ENCODE measurements at regions not wholly inside any gene's neighbourhood (a gene's known extent, or its start where the extent isn't known, plus 50 kb on each side); places are given as distances from the start of the nearest gene placed in this dataset.

- TF ChIP-seq ZNF449 (tag by site-specific recombination; IDR thresholded peaks at IDR 0.05) = no peak
Observed at GRCh38 chr18:14928396-14928795, 180.4 kb downstream of the ANKRD30B start (continued).

GRCh38 chr18:14930076-14930475, 182.1 kb downstream of the ANKRD30B start:
- TF ChIP-seq OSR2 (tag by site-specific recombination; IDR thresholded peaks at IDR 0.05) = no peak
- TF ChIP-seq SCRT2 (tag by site-specific recombination; IDR thresholded peaks at IDR 0.05) = no peak
- no peak for TF ChIP-seq ZNF629 (tag by site-specific recombination; IDR thresholded peaks at IDR 0.05)
- TF ChIP-seq ZNF473 (tag by site-specific recombination; IDR thresholded peaks at IDR 0.05) = no peak
- no peak for TF ChIP-seq ZNF830 (tag by site-specific recombination; IDR thresholded peaks at IDR 0.05; ENCODE audit: low read depth)
- no peaks in the 10 kb centered on the region for H3K36me3 ChIP-seq (ENCODE audit: control insufficient read depth in 2 of 2, insufficient read depth in 1 of 2, low read length in 2 of 2)
- H3K27ac ChIP-seq (ENCODE audit: extremely low read depth, low read depth, low read length) = no peak overlapping the region
- no peaks in the 10 kb centered on the region for H3K4me1 ChIP-seq (ENCODE audit: control insufficient read depth, insufficient read depth, low read length)
- H3K4me3 ChIP-seq (ENCODE audit: low read depth, low read length) = no peak overlapping the region
- ChIA-PET POLR2A (no interaction called here), CTCF (no interaction called here)
- no peaks in the 10 kb centered on the region for H3K9me3 ChIP-seq (ENCODE audit: control insufficient read depth, insufficient read depth, low read depth, low read length)

- Histone ChIP-seq H3K27ac (ENCODE audit: extremely low read depth, low read depth, low read length) (no peak overlapping the region), H3K36me3 (ENCODE audit: control insufficient read depth in 2 of 2, insufficient read depth in 1 of 2, low read length in 2 of 2) (no peaks in the 10 kb centered on the region), H3K4me1 (ENCODE audit: control insufficient read depth, insufficient read depth, low read length) (no peaks in the 10 kb centered on the region), H3K4me3 (ENCODE audit: low read depth, low read length) (no peak overlapping the region), H3K9me3 (ENCODE audit: control insufficient read depth, insufficient read depth, low read depth, low read length) (no peaks in the 10 kb centered on the region)
- CTCF ChIA-PET = no interaction called here
- POLR2A ChIA-PET = no interaction called here
- TF ChIP-seq MYNN (tag by site-specific recombination; IDR thresholded peaks at IDR 0.05; ENCODE audit: borderline replicate concordance) (no peak), OVOL3 (tag by site-specific recombination; IDR thresholded peaks at IDR 0.05) (no peak), ZNF416 (tag by site-specific recombination; IDR thresholded peaks at IDR 0.05) (no peak), ZNF23 (tag by site-specific recombination; IDR thresholded peaks at IDR 0.05; ENCODE audit: borderline replicate concordance) (no peak), ZNF404 (tag by site-specific recombination; IDR thresholded peaks at IDR 0.05) (no peak), ZNF645 (tag by site-specific recombination; IDR thresholded peaks at IDR 0.05) (no peak), IKZF3 (tag by site-specific recombination; IDR thresholded peaks at IDR 0.05) (no peak)
Observed at GRCh38 chr18:14930576-14930975, 182.6 kb downstream of the ANKRD30B start.

- POLR2A ChIA-PET = no interaction called here
- TF ChIP-seq ZNF341 (tag by site-specific recombination; IDR thresholded peaks at IDR 0.05; ENCODE audit: low read depth) = no peak
- no peak for TF ChIP-seq GLIS2 (tag by site-specific recombination; IDR thresholded peaks at IDR 0.05)
- no peak for TF ChIP-seq ZNF416 (tag by site-specific recombination; IDR thresholded peaks at IDR 0.05)
- TF ChIP-seq ZBTB21 (tag by site-specific recombination; IDR thresholded peaks at IDR 0.05) = no peak
- TF ChIP-seq ZNF530 (tag by site-specific recombination; IDR thresholded peaks at IDR 0.05; ENCODE audit: low read depth) = no peak
- no peak for TF ChIP-seq ZNF473 (tag by site-specific recombination; IDR thresholded peaks at IDR 0.05)
- no peak for TF ChIP-seq GLI2 (tag by site-specific recombination; IDR thresholded peaks at IDR 0.05; ENCODE audit: borderline replicate concordance, low read depth)
- no peak for TF ChIP-seq ZNF792 (tag by site-specific recombination; IDR thresholded peaks at IDR 0.05)
- TF ChIP-seq ZNF26 (tag by site-specific recombination; IDR thresholded peaks at IDR 0.05) = no peak
- TF ChIP-seq ZFP69B (tag by site-specific recombination; IDR thresholded peaks at IDR 0.05) = no peak
- TF ChIP-seq ZNF112 (tag by site-specific recombination; IDR thresholded peaks at IDR 0.05) = no peak
Observed at GRCh38 chr18:14933049-14933851, 185.3 kb downstream of the ANKRD30B start.

More at GRCh38 chr18:14933049-14933851, 185.3 kb downstream of the ANKRD30B start:
- Histone ChIP-seq H3K27ac (ENCODE audit: extremely low read depth, low read depth, low read length) (no peak overlapping the region), H3K4me1 (ENCODE audit: control insufficient read depth, insufficient read depth, low read length) (no peaks in the 10 kb centered on the region), H3K4me3 (ENCODE audit: low read depth, low read length) (no peak overlapping the region), H3K36me3 (ENCODE audit: control insufficient read depth in 2 of 2, insufficient read depth in 1 of 2, low read length in 2 of 2) (no peaks in the 10 kb centered on the region), H3K9me3 (ENCODE audit: control insufficient read depth, insufficient read depth, low read depth, low read length) (no peaks in the 10 kb centered on the region)
- CTCF ChIA-PET = no interaction called here
